HG03159 (cell line): ENCODE measurements at regions not wholly inside any gene's neighbourhood (a gene's known extent, or its start where the extent isn't known, plus 50 kb on each side); places are given as distances from the start of the nearest gene placed in this dataset.
"Not testable (repeated sequence)": the region's sequence is repeated elsewhere in the genome, so short reads cannot be mapped to it uniquely, and the experiment has no call there.

Experiments
- ATAC-seq: cut with Tn5 transposase; IDR thresholded peaks from one replicate; pipeline ENCODE4 v1.9.1; 2021; ENCODE audit warnings: mild to moderate bottlenecking, moderate library complexity; ENCODE audit not compliant: unreplicated experiment

DNA sequence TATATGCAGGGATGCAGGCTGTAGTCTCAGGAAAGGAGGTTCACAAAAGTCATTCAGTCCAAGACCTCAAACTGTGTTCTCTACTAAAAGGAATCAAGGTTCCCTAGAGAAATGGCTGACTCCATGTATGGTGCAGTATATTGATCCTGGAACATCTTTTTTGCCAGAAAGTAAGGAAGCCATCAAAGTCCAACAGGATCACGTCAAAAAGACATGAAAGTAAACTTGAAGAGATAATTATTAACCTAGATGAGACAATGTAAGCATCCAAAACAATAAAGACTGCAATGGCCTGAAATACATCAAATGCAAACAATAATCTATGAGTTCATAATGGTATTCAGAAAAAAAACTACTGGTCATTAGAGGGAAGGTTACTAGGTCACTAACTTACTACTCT is 115.6 kb upstream of the FABP2 start:
- ATAC-seq, result not testable (repeated sequence)

DNA sequence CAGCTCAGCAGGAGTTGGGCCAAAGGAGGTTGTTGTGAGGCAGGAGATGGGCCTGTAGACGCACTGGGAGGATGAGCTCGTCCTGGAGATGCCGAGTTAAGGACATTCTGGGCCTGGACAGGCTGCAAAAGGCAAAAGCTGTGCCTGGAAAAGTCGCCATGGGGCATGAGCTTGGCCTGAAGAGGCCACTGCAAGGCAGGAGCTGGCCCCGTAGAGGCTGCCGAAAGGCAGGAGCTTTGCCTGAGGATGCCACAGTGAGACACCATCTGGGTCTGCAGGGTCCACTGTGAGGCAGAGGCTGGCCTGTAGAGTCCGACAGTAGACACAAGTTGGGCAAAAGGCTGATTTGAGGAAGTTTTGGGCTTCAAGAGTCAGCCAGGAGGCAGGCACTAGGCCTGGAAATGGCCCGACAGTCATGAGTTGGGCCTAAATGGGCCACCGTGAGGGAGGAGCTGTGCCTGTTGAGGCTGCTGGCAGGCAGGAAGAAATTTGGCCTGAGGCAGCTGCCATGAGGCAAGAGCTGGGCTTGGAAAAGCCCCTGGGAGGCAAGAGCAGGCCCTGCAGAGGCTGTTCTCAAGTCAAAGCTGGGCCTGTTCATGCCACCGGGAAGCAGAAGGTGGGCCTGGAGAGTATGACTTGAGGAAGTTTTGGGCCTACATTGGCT is 86.8 kb upstream of the FABP2 start:
- not testable (repeated sequence) for ATAC-seq

DNA sequence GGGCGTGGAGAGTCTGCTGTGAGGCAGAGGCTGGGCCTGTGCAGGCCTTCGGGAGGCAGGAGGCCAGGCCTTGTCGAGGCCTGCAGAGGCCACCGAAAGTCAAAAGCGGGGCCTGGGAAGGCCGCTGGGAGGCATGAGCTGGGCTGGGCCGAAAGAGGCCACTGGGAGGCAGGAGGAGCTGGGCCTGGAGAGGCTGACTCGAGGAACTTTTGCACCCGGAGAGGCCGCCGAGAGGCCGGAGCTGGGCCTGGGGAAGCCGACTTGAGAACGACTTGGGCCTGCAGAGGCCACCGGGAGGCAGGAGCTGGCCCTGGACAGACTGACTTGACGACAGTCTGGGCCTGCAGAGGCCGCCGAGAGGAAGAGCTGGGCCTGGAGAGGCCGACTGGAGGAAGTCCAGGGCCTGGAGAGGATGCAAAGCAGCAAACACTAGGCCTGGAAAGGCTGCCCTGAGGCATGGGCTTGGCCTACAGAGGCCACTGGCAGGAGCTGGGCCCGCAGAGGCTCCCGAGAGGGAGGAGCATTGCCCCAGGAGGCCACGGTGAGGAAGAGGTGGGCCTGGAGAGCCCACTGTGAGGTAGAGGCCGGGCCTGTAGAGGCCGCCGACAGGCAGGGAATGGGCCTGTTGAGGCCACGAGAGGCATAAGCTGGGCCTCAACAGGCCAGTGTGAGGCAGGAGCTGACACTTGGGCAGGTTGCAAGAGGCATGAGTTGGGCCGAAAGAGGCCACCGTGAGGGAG is 85.0 kb upstream of the FABP2 start:
- not testable (repeated sequence) for ATAC-seq

DNA sequence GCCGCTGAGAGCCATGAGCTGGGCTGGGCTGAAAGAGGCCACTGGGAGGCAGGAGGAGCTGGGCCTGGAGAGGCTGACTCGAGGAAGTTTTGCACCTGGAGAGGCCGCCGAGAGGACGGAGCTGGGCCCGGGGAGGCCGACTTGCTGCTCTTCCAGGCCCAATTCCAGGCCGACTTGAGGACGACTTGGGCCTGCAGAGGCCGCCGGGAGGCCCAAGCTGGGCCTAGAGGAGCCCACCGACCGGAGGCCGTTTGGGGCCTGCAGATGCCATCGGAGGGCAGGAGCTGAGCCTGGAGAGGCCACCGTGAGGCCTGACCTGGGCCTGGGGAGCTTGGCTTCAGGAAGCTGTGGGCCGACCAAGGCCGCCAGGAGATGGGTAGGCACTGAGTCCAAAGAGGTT is 84.1 kb upstream of the FABP2 start:
- not testable (repeated sequence) for ATAC-seq

DNA sequence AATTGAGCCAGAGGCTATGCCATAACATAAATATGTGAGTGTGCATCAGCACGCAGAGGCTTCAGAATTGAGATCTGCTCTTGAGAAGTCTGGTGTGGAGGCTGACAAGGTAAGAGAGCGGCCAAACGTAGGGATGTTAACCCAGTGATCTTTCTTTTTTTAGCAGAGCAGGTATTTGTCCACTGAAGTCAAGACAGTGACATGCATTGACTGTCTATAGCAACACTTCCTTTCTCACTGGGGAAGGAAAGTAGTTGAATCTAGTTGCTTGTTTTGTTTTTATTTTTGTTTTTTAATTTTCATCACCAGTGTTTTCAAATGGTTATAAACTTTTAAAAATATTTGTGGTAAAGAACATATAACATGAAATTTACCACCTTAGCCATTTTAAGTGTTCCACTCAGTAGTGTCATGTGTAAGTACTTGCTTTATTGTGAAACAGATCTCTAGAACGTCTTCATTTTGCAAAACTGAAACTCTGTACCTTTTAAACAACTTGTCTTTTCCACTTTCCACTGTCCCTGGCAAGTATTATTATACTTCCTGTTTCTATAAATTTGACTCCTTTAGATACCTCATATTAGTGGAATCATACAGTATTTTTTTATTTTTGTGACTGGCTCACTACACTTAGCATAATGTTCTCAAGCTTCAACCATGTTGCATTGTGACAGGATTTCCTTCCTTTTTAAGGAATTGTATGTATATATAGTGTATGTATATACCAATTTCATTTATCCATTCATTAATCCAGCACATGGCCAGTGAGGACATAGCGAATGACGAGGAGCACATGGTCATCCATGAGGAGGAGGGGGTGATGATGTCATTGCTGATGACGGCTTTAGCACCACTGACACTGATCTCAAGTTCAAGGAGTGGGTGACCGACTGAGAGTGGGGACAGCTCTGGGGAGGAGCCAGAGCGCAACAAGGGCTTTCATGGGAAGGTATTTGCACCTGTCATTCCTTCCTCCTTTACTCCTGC is 80.7 kb upstream of the FABP2 start:
- peak; percentile 81 for ATAC-seq

DNA sequence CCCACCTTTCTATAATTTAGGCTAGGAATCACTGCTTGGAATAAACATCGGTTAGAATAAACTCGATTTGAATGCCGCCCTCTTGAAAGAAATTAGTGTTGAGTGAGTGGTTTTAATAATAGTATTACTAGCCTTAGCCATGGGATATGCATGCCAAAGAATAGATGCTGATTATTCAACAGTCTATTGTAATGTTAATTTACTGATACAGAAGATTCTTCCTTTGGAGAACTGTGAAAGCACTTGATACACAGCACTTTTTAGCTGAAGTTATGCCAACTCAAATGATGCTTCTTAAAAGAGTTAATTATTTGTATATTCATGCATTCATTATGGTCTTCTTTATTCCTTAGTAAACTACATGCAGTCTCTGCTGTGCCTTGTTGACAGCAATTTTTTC is 73.8 kb upstream of the FABP2 start:
- ATAC-seq, result not testable (repeated sequence)

DNA sequence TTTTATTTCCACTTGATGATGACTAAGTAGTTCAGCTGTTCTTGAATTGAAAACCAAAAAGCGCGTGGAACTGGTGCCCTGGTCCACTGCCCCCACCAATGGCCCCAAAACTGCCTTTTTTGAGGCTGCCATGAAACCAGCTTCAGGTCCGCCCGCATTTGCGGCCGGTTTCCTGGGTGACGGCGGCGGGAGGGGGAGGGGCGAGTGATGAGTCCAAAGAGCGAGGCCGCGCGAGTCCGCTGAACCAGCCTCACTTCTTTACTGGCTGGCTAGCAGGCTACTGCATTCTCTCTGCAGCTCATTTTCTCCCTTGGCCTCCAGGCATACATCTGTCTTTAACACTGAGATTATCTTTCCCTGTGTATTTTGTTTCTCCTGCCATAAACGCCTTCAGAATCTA is 72.9 kb upstream of the FABP2 start:
- no peak for ATAC-seq

DNA sequence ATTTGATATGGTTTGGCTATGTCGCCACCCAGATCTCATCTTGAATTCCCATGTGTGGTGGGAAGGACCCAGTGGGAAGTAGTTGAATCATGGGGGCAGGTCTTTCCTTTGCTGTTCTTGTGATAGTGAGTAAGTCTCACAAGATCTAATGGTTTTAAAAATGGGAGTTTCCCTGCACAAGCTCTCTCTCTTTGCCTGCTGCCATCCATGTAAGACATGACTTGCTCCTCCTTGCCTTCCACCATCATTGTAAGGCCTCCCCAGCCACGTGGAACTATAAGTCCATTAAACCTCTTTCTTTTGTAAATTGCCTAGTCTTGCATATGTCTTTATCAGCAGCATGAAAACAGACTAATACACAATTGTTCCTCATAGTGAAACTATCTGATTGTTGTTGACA is 66.9 kb upstream of the FABP2 start:
- not testable (repeated sequence) for ATAC-seq

DNA sequence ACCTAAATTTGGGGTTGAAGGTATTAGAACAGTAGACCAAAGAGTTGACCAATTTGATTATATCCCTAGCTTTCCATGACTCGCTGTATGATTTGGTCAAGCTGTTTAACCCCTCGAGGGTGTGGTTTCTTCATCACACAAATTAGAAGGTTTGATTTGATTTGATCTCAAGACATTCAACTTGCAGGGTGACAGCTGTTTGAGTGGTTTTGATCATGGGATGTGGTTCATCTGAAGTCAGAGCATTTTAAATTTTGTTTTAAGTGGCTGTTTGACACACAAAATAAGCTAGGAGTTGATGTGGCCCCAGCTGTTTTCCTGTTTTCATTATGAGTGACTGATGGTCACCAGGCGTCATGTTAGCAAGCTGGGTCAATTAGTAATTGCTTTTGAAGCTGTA is 52.7 kb upstream of the FABP2 start:
- not testable (repeated sequence) for ATAC-seq

DNA sequence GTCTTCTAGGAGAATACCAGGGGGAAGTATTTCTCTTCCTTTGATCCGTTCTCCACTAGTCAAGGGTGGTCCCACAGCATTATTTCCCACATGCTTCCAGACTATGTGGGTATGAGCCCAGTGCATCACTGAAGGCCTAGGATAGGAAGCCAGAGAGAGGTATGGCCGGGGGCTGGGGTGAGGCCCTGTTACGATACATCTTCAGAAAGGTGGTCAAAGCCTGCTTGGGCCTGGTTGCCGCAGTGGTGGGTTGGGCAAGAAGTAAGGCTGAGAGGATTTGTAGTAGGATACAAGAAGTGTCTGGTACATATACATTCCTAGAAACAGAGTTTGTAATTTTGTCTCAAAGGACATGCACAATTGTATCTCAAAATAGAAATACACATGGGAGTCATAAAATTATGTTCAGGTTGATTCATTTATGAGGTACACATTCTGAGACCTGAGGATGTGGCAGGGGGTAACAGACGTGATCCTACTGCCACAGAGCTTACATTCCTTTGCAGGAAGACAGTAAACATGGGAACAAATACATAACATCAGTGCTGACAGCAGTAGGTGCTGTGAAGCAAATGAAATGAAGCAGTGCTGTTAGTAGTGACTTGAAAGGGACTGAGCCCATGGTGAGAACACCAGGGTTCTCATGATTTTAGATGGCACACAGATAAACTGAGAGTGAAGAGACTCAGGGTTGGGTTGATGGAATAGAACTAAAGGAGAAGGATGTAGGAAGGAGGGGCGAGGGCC is 50.6 kb upstream of the FABP2 start:
- ATAC-seq, result not testable (repeated sequence)
